IMR-90 (cell line): ENCODE measurements at regions not wholly inside any gene's neighbourhood (a gene's known extent, or its start where the extent isn't known, plus 50 kb on each side); places are given as distances from the start of the nearest gene placed in this dataset.

Experiments used
- ATAC-seq: fragments of 200-7000 bp; cut with Tn5 transposase; 2 replicates; pipeline ENCODE4 v1.9.1; 2020; ENCODE audit warnings: low read depth, mild to moderate bottlenecking, moderate library complexity
- BruUV-seq: library from RNA; stranded (reverse); fragments of 400-500 nt; replicated peaks from 2 replicates; lab custom pipeline; 2021; lab: Mats Ljungman, UMichigan
- CTCF ChIA-PET: fragments of 300-600 bp; formaldehyde crosslinking; extraction: SDS; loops from one replicate; lab custom pipeline; 2021; ENCODE audit warnings: antibody characterized with exemption; lab: Yijun Ruan, JAX
- POLR2A ChIA-PET: fragments of 300-600 bp; sonication (Branson Sonifier 250); formaldehyde crosslinking; loops from one replicate; lab custom pipeline; 2022; ENCODE audit warnings: antibody characterized with exemption; ENCODE audit not compliant: unreplicated experiment; lab: Charles Lee
- DNase-seq: peaks from one replicate; pipeline ENCODE4 v3.0.0; 2013
- H2AFZ ChIP-seq: replicated peaks from 2 replicates; pipeline ENCODE3; 2013; ENCODE audit warnings: low read length, mild to moderate bottlenecking; ENCODE audit not compliant: poor library complexity
- H2AK5ac ChIP-seq: 2 replicates; pipeline ENCODE4 v1.6.1; 2013; ENCODE audit warnings: low read depth, low read length, inconsistent platforms
- H2AK9ac ChIP-seq: replicated peaks from 2 replicates; pipeline ENCODE3; 2013; ENCODE audit warnings: mild to moderate bottlenecking, low read depth, low read length, moderate library complexity; ENCODE audit not compliant: poor library complexity
- H2BK120ac ChIP-seq: 2 replicates; pipeline ENCODE4 v1.6.1; 2013; ENCODE audit warnings: low read depth, low read length, inconsistent platforms
- H2BK15ac ChIP-seq: 3 replicates; pipeline ENCODE4 v1.6.1; 2013; ENCODE audit warnings: low read depth, low read length, inconsistent platforms
- H2BK20ac ChIP-seq: 2 replicates; pipeline ENCODE4 v1.6.1; 2013; ENCODE audit warnings: low read depth, mild to moderate bottlenecking, inconsistent platforms, low read length, moderate library complexity
- H2BK5ac ChIP-seq: 2 replicates; pipeline ENCODE4 v1.6.1; 2013; ENCODE audit warnings: mild to moderate bottlenecking, low read depth, low read length, inconsistent platforms; ENCODE audit not compliant: poor library complexity, severe bottlenecking
- H3K14ac ChIP-seq: replicated peaks from 2 replicates; pipeline ENCODE4 v1.6.1; 2013; ENCODE audit warnings: low read depth, low read length, inconsistent platforms
- H3K18ac ChIP-seq: 2 replicates; pipeline ENCODE4 v1.6.1; 2013; ENCODE audit warnings: low read depth, low read length, control low read depth
- H3K23ac ChIP-seq: 2 replicates; pipeline ENCODE4 v1.6.1; 2013; ENCODE audit warnings: low read depth, low read length, inconsistent platforms
- H3K27ac ChIP-seq: 2 replicates; pipeline ENCODE4 v1.5.1; 2013; ENCODE audit warnings: mild to moderate bottlenecking, control low read depth, low read length; ENCODE audit not compliant: insufficient read depth
- H3K27me3 ChIP-seq: 2 replicates; pipeline ENCODE4 v1.6.1; 2013; ENCODE audit warnings: low read length; ENCODE audit not compliant: control insufficient read depth, insufficient read depth
- H3K36me3 ChIP-seq: 2 replicates; pipeline ENCODE4 v1.6.1; 2013; ENCODE audit warnings: low read length, mixed read lengths; ENCODE audit not compliant: control insufficient read depth, insufficient read depth
- H3K4ac ChIP-seq: 2 replicates; pipeline ENCODE4 v1.6.1; 2013; ENCODE audit warnings: low read depth, low read length, inconsistent platforms
- H3K4me1 ChIP-seq: 2 replicates; pipeline ENCODE4 v1.6.1; 2013; ENCODE audit warnings: low read length, mixed read lengths; ENCODE audit not compliant: control insufficient read depth, insufficient read depth
- H3K4me2 ChIP-seq: 2 replicates; pipeline ENCODE4 v1.6.1; 2013; ENCODE audit warnings: low read depth, mild to moderate bottlenecking, control low read depth, low read length, moderate library complexity
- H3K4me3 ChIP-seq: 2 replicates; pipeline ENCODE4 v1.5.1; 2013; ENCODE audit warnings: low read depth, mild to moderate bottlenecking, control low read depth, low read length, moderate library complexity; ENCODE audit not compliant: insufficient read depth
- H3K56ac ChIP-seq: 2 replicates; pipeline ENCODE4 v1.6.1; 2013; ENCODE audit warnings: low read length, inconsistent platforms; ENCODE audit not compliant: insufficient read depth; ENCODE audit errors: extremely low read depth
- H3K79me1 ChIP-seq, 2 experiments: 2 replicates each; pipeline ENCODE4 v1.6.1; 2013; ENCODE audit warnings: low read length in 2 of 2, inconsistent platforms in 1 of 2, low read depth in 1 of 2
- H3K9ac ChIP-seq: 2 replicates; pipeline ENCODE4 v1.6.1; 2013; ENCODE audit warnings: low read depth, low read length, control low read depth
- H3K9me1 ChIP-seq: 2 replicates; pipeline ENCODE4 v1.6.1; 2013; ENCODE audit warnings: low read length, inconsistent platforms; ENCODE audit not compliant: insufficient read depth
- H3K9me3 ChIP-seq: 2 replicates; pipeline ENCODE4 v1.6.1; 2013; ENCODE audit warnings: low read length; ENCODE audit not compliant: control insufficient read depth, insufficient read depth
- H4K20me1 ChIP-seq: 2 replicates; pipeline ENCODE4 v1.6.1; 2013; ENCODE audit warnings: low read length, inconsistent platforms; ENCODE audit not compliant: insufficient read depth
- H4K5ac ChIP-seq: 2 replicates; pipeline ENCODE4 v1.6.1; 2013; ENCODE audit warnings: mild to moderate bottlenecking, low read depth, low read length, control low read depth
- H4K8ac ChIP-seq, 2 experiments: 2 replicates each; pipeline ENCODE4 v1.6.1; 2013; ENCODE audit warnings: low read depth in 2 of 2, low read length in 2 of 2, control low read depth in 1 of 2, inconsistent platforms in 1 of 2
- H4K91ac ChIP-seq: 2 replicates; pipeline ENCODE4 v1.6.1; 2013; ENCODE audit warnings: low read depth, low read length, inconsistent platforms; ENCODE audit not compliant: insufficient read depth
- BHLHE40 ChIP-seq: fragments of 150-350 bp; IDR thresholded peaks from 2 replicates; pipeline ENCODE4 v1.6.1; 2016; ENCODE audit warnings: mild to moderate bottlenecking, low read depth, low read length
- CEBPB ChIP-seq: IDR thresholded peaks from 2 replicates; pipeline ENCODE4 v1.6.1; 2012; ENCODE audit warnings: low read depth, low read length, improper control_type of control experiment
- CHD1 ChIP-seq: IDR thresholded peaks from 2 replicates; pipeline ENCODE4 v1.6.1; 2012; ENCODE audit warnings: low read depth, low read length, improper control_type of control experiment
- ELK1 ChIP-seq: fragments of 150-350 bp; IDR thresholded peaks from 2 replicates; pipeline ENCODE4 v1.6.1; 2016; ENCODE audit warnings: low read depth, mild to moderate bottlenecking, low read length, moderate library complexity, borderline replicate concordance
- FOS ChIP-seq: fragments of 150-350 bp; IDR thresholded peaks from 2 replicates; pipeline ENCODE4 v1.6.1; 2016; ENCODE audit warnings: low read depth, low read length
- MAFK ChIP-seq: IDR thresholded peaks from 2 replicates; pipeline ENCODE4 v1.6.1; 2012; ENCODE audit warnings: low read depth, low read length, improper control_type of control experiment
- MAZ ChIP-seq: IDR thresholded peaks from 2 replicates; pipeline ENCODE4 v1.6.1; 2012; ENCODE audit warnings: low read depth, mild to moderate bottlenecking, low read length, improper control_type of control experiment, moderate library complexity, borderline replicate concordance
- MXI1 ChIP-seq: IDR thresholded peaks from 2 replicates; pipeline ENCODE4 v1.6.1; 2012; ENCODE audit warnings: low read depth, mild to moderate bottlenecking, low read length, moderate library complexity, borderline replicate concordance
- NFE2L2 ChIP-seq: fragments of 150-350 bp; IDR thresholded peaks from 2 replicates; pipeline ENCODE4 v1.6.1; 2016; ENCODE audit warnings: low read depth, mild to moderate bottlenecking, low read length
- POLR2A ChIP-seq: IDR thresholded peaks from 2 replicates; pipeline ENCODE4 v1.6.1; 2012; ENCODE audit warnings: mild to moderate bottlenecking, low read depth, low read length
- RAD21 ChIP-seq: IDR thresholded peaks from 2 replicates; pipeline ENCODE4 v1.6.1; 2012; ENCODE audit warnings: low read length, improper control_type of control experiment
- RCOR1 ChIP-seq: IDR thresholded peaks from 2 replicates; pipeline ENCODE4 v1.6.1; 2012; ENCODE audit warnings: mild to moderate bottlenecking, low read length, improper control_type of control experiment; ENCODE audit not compliant: insufficient replicate concordance
- RFX5 ChIP-seq: IDR thresholded peaks from 2 replicates; pipeline ENCODE4 v1.8.0; 2012; ENCODE audit warnings: low read depth, mild to moderate bottlenecking, low read length, moderate library complexity
- SMC3 ChIP-seq: fragments of 150-350 bp; IDR thresholded peaks from 2 replicates; pipeline ENCODE4 v1.6.1; 2016; ENCODE audit warnings: low read depth, mild to moderate bottlenecking, antibody characterized with exemption, low read length, moderate library complexity
- USF2 ChIP-seq: fragments of 150-350 bp; IDR thresholded peaks from 2 replicates; pipeline ENCODE4 v1.6.1; 2017; ENCODE audit warnings: mild to moderate bottlenecking, antibody characterized with exemption, low read length, low read depth
- WGBS, 2 experiments: methylation state at CpG; one replicate each; pipeline versions ENCODE4 v1.1.5 to v1.1.7; 2013; ENCODE audit warnings: missing lambda C conversion rate in 2 of 2; ENCODE audit not compliant: insufficient read length in 1 of 2; ENCODE audit errors: extremely low coverage in 2 of 2; 5-methylcytosine and 5-hydroxymethylcytosine counted together
- dilution Hi-C: fragments of 300-500 bp; cut with HindIII; formaldehyde crosslinking; loops from one replicate; pipeline ENCODE4 v1.14.3; 2018; ENCODE audit warnings: low sequenced_read_pairs; ENCODE audit not compliant: unreplicated experiment
- in situ Hi-C: fragments of 300-500 bp; cut with MboI; formaldehyde crosslinking; loops from 3 replicates; pipeline ENCODE4 v1.14.3; 2019; ENCODE audit warnings: low sequenced_read_pairs, inconsistent platforms, mixed read lengths
- intact Hi-C: fragments of 100-400 bp; cut with micrococcal nuclease; formaldehyde crosslinking; loops from 2 replicates; pipeline ENCODE4 v1.10.0; 2022
- TF ChIP-seq, protein P1 (sequence below): conservative IDR thresholded peaks from 2 replicates; pipeline ENCODE4 v1.5.1; 2012; ENCODE audit warnings: mild to moderate bottlenecking, low read depth, low read length, improper control_type of control experiment

- H3K18ac ChIP-seq: no peak overlapping the region
- no peak overlapping the region for H3K23ac ChIP-seq
- H4K8ac ChIP-seq: no peak overlapping the region
- no peaks in the 10 kb centered on the region for H3K9me3 ChIP-seq
- H3K27me3 ChIP-seq: peaks cover 4% of the 10 kb centered on the region; the same call in 1 of the 2 replicates
- H2BK20ac ChIP-seq: no peak overlapping the region
- no peak overlapping the region for H2AK5ac ChIP-seq
- H3K4me1 ChIP-seq: no peaks in the 10 kb centered on the region
- no peak overlapping the region for H3K4me3 ChIP-seq
- ATAC-seq (no peak), DNase-seq (no peak)
- no peak overlapping the region for H3K56ac ChIP-seq
- H3K27ac ChIP-seq: no peak overlapping the region
- no peaks in the 10 kb centered on the region for H3K79me1 ChIP-seq
- POLR2A ChIA-PET: no interaction called here
- no peaks in the 10 kb centered on the region for H4K20me1 ChIP-seq
- TF ChIP-seq MAZ (no peak), RCOR1 (no peak), MXI1 (no peak), FOS (no peak), SMC3 (no peak), NFE2L2 (no peak), USF2 (no peak), CHD1 (no peak), CEBPB (no peak), MAFK (no peak), ELK1 (no peak), RAD21 (no peak), POLR2A (no peak), RFX5 (no peak), BHLHE40 (no peak)
- TF ChIP-seq, protein P1, sequence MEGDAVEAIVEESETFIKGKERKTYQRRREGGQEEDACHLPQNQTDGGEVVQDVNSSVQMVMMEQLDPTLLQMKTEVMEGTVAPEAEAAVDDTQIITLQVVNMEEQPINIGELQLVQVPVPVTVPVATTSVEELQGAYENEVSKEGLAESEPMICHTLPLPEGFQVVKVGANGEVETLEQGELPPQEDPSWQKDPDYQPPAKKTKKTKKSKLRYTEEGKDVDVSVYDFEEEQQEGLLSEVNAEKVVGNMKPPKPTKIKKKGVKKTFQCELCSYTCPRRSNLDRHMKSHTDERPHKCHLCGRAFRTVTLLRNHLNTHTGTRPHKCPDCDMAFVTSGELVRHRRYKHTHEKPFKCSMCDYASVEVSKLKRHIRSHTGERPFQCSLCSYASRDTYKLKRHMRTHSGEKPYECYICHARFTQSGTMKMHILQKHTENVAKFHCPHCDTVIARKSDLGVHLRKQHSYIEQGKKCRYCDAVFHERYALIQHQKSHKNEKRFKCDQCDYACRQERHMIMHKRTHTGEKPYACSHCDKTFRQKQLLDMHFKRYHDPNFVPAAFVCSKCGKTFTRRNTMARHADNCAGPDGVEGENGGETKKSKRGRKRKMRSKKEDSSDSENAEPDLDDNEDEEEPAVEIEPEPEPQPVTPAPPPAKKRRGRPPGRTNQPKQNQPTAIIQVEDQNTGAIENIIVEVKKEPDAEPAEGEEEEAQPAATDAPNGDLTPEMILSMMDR: no peak
- no peak overlapping the region for H4K5ac ChIP-seq
- in situ Hi-C loops (loop anchor here (25.0 kb wide), 1 partner anchor 709 kb away; no protein-coding TSS in a partner anchor), dilution Hi-C loops (no loop called here), intact Hi-C loops (no loop called here)
- BruUV-seq: no TSS peak
- H2BK15ac ChIP-seq: no peak overlapping the region
- H4K91ac ChIP-seq: no peak overlapping the region
- no peak overlapping the region for H2AFZ ChIP-seq
- no peak overlapping the region for H3K14ac ChIP-seq
- no peaks in the 10 kb centered on the region for H3K36me3 ChIP-seq
- no peak overlapping the region for H2BK120ac ChIP-seq
- H3K9me1 ChIP-seq: 0 out of 2 replicates have a peak, but pooled peaks cover under 1% of the 10 kb centered on the region
- H2AK9ac ChIP-seq: no peak overlapping the region
- no peak overlapping the region for H3K4me2 ChIP-seq
- no peak overlapping the region for H3K9ac ChIP-seq
- no CpG with 5 or more reads among the region's 3 CpGs for WGBS, 2 experiments
- H2BK5ac ChIP-seq: no peak overlapping the region
- CTCF ChIA-PET: interaction anchor here (0.9 kb wide), 1 partner anchor 478 kb away, joined by 3 read pairs; no protein-coding TSS in a partner anchor
- H3K4ac ChIP-seq: no peak overlapping the region
Measured at GRCh38 chr6:130771741-130772140, 55.5 kb upstream of the SMLR1 start.
